SK-MEL-5 (cell line): ENCODE measurements at regions not wholly inside any gene's neighbourhood (a gene's known extent, or its start where the extent isn't known, plus 50 kb on each side); places are given as distances from the start of the nearest gene placed in this dataset.

ENCODE experiments used
- DNase-seq: peaks from one replicate; pipeline ENCODE4 v3.0.0-alpha.2; 2016; ENCODE audit warnings: low read depth, low spot score
- in situ Hi-C: cut with HindIII; loops from 2 replicates; pipeline ENCODE4 v1.10.0; 2016; ENCODE audit warnings: low sequenced_read_pairs, high pct_unique_total_duplicates, low pct_unique_long_range_greater_than_20kb

- DNase-seq = no peak
- in situ Hi-C loops = no loop called here
Measured at GRCh38 chr2:119104414-119104813, 54.1 kb downstream of the C1QL2 start.

- DNase-seq = no peak
- in situ Hi-C loops = no loop called here
Measured at GRCh38 chr2:119102964-119103363, 55.6 kb downstream of the C1QL2 start.

GRCh38 chr2:119088416-119088815, 70.1 kb downstream of the C1QL2 start:
- in situ Hi-C loops = no loop called here
- DNase-seq = no peak

- in situ Hi-C loops = no loop called here
- DNase-seq = no peak
Measured at GRCh38 chr2:119086327-119086726, 72.2 kb downstream of the C1QL2 start.

GRCh38 chr2:119085613-119086012, 72.9 kb downstream of the C1QL2 start:
- DNase-seq = no peak
- in situ Hi-C loops = no loop called here

- DNase-seq = no peak
- in situ Hi-C loops = no loop called here
Measured at GRCh38 chr2:119083416-119083815, 75.1 kb downstream of the C1QL2 start.

GRCh38 chr2:119082821-119083400, 75.6 kb downstream of the C1QL2 start:
- DNase-seq = no peak
- in situ Hi-C loops = no loop called here

- DNase-seq = no peak
- in situ Hi-C loops = no loop called here
Measured at GRCh38 chr2:119078796-119079195, 79.8 kb downstream of the C1QL2 start.

GRCh38 chr2:119076713-119077112, 81.8 kb downstream of the C1QL2 start:
- in situ Hi-C loops = no loop called here
- no peak for DNase-seq

GRCh38 chr2:119073213-119073612, 85.3 kb downstream of the C1QL2 start:
- in situ Hi-C loops = no loop called here
- no peak for DNase-seq

GRCh38 chr2:119071476-119071875, 87.1 kb downstream of the C1QL2 start:
- in situ Hi-C loops = no loop called here

GRCh38 chr2:119069781-119070180, 88.8 kb downstream of the C1QL2 start:
- in situ Hi-C loops = no loop called here
- no peak for DNase-seq

More at GRCh38 chr2:119071476-119071875, 87.1 kb downstream of the C1QL2 start:
- DNase-seq = no peak

- in situ Hi-C loops = no loop called here
- DNase-seq = no peak
Measured at GRCh38 chr2:119068154-119068725, 90.3 kb downstream of the C1QL2 start.

GRCh38 chr2:119066272-119066804, 92.2 kb downstream of the C1QL2 start:
- in situ Hi-C loops = no loop called here
- no peak for DNase-seq

GRCh38 chr2:119065146-119065545, 93.4 kb downstream of the C1QL2 start:
- no peak for DNase-seq
- in situ Hi-C loops = no loop called here

GRCh38 chr2:119064567-119064966, 94.0 kb downstream of the C1QL2 start:
- in situ Hi-C loops = no loop called here
- DNase-seq = no peak

- DNase-seq = no peak
- in situ Hi-C loops = no loop called here
Measured at GRCh38 chr2:119063177-119063576, 95.4 kb downstream of the C1QL2 start.

- in situ Hi-C loops = no loop called here
- no peak for DNase-seq
Measured at GRCh38 chr2:119062652-119063051, 95.9 kb downstream of the C1QL2 start.

- in situ Hi-C loops = no loop called here
- DNase-seq = no peak
Measured at GRCh38 chr2:119062179-119062578, 96.4 kb downstream of the C1QL2 start.
